ENCODE measurements at regions not wholly inside any gene's neighbourhood (a gene's known extent, or its start where the extent isn't known, plus 50 kb on each side); places are given as distances from the start of the nearest gene placed in this dataset.

DNA sequence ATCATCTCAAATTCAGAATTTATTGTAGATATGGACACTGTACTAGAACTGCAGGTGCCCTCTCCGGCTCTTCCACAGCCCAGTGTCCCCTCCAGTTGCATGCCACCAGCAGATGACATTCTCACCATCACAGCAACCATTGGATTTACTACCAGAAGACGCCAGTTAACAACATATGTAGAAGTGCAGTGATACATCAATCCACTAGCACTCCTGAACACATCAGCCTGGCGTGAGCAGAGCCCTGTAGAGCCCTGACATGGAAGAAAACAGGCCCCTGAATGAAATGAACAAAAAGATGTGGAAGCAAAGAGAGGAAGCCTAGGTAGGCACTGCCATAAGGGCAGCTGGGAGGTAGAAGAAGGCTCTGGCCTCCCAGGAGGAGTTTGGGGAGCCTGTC lies 73.1 kb upstream of the GALNT2 start:
- Histone ChIP-seq H3K9me3 (no peaks in the 10 kb centered on the region), H3K27me3 (no peaks in the 10 kb centered on the region), H3K36me3 (no peaks in the 10 kb centered on the region), H3K27ac (no peak overlapping the region), H3K4me3 (no peak overlapping the region), H3K4me1 (no peaks in the 10 kb centered on the region)
- intact Hi-C loops (cut with DNase I; ENCODE audit: low total_unique reads), result no loop called here
- no peak for DNase-seq (ENCODE audit: low spot score in 2 of 2)
- TF ChIP-seq POLR2A (IDR thresholded peaks at IDR 0.05) (no peak), POLR2AphosphoS5 (IDR thresholded peaks at IDR 0.05) (no peak)
- TF ChIP-seq, protein P1, sequence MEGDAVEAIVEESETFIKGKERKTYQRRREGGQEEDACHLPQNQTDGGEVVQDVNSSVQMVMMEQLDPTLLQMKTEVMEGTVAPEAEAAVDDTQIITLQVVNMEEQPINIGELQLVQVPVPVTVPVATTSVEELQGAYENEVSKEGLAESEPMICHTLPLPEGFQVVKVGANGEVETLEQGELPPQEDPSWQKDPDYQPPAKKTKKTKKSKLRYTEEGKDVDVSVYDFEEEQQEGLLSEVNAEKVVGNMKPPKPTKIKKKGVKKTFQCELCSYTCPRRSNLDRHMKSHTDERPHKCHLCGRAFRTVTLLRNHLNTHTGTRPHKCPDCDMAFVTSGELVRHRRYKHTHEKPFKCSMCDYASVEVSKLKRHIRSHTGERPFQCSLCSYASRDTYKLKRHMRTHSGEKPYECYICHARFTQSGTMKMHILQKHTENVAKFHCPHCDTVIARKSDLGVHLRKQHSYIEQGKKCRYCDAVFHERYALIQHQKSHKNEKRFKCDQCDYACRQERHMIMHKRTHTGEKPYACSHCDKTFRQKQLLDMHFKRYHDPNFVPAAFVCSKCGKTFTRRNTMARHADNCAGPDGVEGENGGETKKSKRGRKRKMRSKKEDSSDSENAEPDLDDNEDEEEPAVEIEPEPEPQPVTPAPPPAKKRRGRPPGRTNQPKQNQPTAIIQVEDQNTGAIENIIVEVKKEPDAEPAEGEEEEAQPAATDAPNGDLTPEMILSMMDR (IDR thresholded peaks at IDR 0.05), result no peak

DNA sequence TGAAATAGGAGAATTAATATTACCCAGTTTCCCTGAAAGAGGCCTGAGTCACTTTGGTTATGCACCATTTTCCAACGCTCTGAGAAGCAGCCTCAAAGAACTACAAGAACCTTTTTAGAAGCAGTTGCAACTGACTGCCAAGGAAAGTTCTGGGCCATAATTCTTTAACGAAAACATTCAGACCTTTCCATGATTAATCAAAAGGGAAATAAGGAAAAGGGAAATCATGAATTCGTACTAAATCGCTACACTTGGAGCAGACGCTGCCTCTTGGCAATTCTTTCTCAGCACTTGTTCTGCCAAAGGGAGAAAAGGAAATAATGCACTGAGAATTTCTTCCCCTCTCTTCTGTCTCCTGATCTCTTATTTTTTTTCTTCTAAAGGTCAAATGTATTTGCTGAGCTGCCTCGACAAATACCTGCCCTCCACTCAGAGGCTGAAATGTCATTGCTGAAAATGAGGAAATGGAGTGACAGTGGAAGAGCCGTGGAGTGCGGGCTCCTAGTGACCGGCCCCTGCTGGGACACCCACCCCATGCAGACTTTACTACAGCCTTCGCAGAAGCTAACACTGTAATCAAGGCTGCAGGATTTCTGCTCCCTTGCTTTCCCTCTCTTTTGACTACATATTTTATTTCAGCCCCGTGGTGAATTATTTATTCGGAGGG lies 67.9 kb upstream of the GALNT2 start:
- Histone ChIP-seq H3K4me3 (no peak overlapping the region), H3K27me3 (no peaks in the 10 kb centered on the region), H3K4me1 (no peaks in the 10 kb centered on the region), H3K9me3 (no peaks in the 10 kb centered on the region), H3K27ac (no peak overlapping the region), H3K36me3 (no peaks in the 10 kb centered on the region)
- intact Hi-C loops (cut with DNase I; ENCODE audit: low total_unique reads), result no loop called here
- TF ChIP-seq POLR2A (IDR thresholded peaks at IDR 0.05) (no peak), POLR2AphosphoS5 (IDR thresholded peaks at IDR 0.05) (no peak)
- TF ChIP-seq, protein P1 (IDR thresholded peaks at IDR 0.05), result no peak
- DNase-seq (ENCODE audit: low spot score in 2 of 2), result no peak

DNA sequence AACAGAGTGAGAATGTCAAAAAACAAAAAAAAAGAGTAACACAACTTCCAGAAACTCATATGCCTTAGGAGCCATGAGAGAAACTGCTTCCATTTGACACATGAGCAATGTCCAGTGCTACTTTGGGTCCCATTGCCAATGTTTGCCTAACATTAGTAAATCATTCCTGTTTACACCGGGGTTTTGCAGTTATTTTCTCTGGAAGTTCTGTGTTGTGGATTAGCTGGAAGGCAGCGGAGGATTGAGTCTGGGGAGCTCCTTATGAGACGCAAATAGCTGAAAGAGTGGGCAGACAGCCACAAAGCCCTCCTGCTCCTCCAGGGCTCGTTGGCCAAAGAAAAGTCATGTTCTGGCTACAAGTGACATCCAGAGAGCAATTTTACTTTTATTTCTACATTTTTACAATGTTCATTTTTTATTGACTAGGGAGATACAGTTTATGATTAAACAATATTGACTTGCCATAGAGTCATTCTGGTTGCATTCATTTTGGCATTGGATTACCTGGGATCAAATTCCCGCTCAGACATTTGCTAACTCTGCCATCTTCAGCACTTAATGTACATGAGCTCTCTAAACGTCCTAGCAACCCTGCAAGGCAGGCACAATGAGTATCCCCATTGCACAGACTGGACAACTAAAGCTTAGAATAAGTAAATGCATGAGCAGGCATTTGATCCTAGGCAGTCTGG lies 66.4 kb upstream of the GALNT2 start:
- no peaks in the 10 kb centered on the region for H3K36me3 ChIP-seq
- no peak overlapping the region for H3K27ac ChIP-seq
- no peaks in the 10 kb centered on the region for H3K27me3 ChIP-seq
- no peaks in the 10 kb centered on the region for H3K4me1 ChIP-seq
- intact Hi-C loops (cut with DNase I; ENCODE audit: low total_unique reads), result loop anchor here (10.0 kb wide), 1 partner anchor 926 kb away; no protein-coding TSS in a partner anchor
- no peak for TF ChIP-seq POLR2A (IDR thresholded peaks at IDR 0.05)
- TF ChIP-seq, protein P1 (IDR thresholded peaks at IDR 0.05), result no peak
- no peak for TF ChIP-seq POLR2AphosphoS5 (IDR thresholded peaks at IDR 0.05)
- no peak overlapping the region for H3K4me3 ChIP-seq
- DNase-seq (ENCODE audit: low spot score in 2 of 2), result no peak
- H3K9me3 ChIP-seq, result no peaks in the 10 kb centered on the region

DNA sequence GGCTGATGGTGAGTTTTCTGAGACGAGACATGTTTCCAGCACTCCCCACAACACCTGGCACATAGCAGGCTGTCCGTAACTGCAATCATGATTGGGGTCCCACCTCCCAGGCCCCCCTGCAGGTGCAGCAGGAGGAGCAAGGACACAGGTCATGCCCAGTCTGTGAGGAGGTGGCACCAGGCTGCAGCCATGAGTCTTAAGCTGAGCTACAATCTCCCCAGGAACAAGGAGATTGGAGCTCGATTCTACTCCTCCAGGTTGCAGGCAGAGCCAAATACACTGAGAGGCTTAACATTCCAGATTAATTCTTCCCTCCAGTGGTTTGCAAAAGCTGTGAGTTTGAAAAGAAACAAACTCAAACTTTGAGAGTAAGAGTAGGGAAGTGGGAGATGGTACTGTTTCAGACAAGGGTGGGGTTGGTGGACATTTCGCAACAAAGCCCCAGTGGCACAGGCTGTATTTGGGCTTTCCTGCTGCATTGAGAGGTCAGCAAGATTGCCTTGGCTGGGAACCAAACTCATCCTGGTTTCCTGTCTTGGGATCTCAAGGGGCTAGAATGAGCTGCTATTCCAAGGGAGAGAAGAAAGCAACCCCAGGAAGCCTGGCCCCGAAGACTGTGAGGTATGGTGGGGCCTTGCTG lies 64.8 kb upstream of the GALNT2 start:
- Histone ChIP-seq H3K27me3 (no peaks in the 10 kb centered on the region), H3K27ac (no peak overlapping the region), H3K4me1 (no peaks in the 10 kb centered on the region), H3K4me3 (peak overlapping the region in 1 of 3 donors; percentile 1), H3K36me3 (no peaks in the 10 kb centered on the region), H3K9me3 (no peaks in the 10 kb centered on the region)
- intact Hi-C loops (cut with DNase I; ENCODE audit: low total_unique reads), result loop anchor here (10.0 kb wide), 1 partner anchor 927 kb away; no protein-coding TSS in a partner anchor
- TF ChIP-seq, protein P1 (IDR thresholded peaks at IDR 0.05), result no peak
- TF ChIP-seq POLR2A (IDR thresholded peaks at IDR 0.05), result no peak
- TF ChIP-seq POLR2AphosphoS5 (IDR thresholded peaks at IDR 0.05), result no peak
- no peak for DNase-seq (ENCODE audit: low spot score in 2 of 2)

DNA sequence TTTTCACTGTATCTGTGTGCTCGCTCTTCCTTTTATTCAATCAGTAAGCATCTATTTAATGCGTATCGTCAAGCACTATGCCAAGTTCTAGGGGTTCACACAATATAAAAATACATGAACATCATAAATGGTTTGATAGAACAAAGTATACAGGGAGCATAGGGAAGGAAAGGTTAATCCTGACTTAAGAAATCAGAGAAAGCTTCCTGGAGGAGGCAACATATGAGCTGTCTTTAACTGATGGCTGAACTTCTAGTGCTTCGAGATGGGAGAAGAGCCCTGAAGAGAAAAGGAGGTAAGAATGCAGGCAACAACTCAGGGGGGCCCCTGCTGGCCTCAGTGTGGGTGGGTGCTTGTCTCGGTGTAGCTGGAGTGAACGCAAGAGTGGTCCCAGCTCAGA lies 63.6 kb upstream of the GALNT2 start:
- Histone ChIP-seq H3K36me3 (no peaks in the 10 kb centered on the region), H3K4me3 (no peak overlapping the region), H3K9me3 (no peaks in the 10 kb centered on the region), H3K27ac (no peak overlapping the region), H3K27me3 (no peaks in the 10 kb centered on the region), H3K4me1 (no peaks in the 10 kb centered on the region)
- DNase-seq (ENCODE audit: low spot score in 2 of 2), result no peak
- no peak for TF ChIP-seq POLR2A (IDR thresholded peaks at IDR 0.05)
- TF ChIP-seq, protein P1 (IDR thresholded peaks at IDR 0.05), result no peak
- TF ChIP-seq POLR2AphosphoS5 (IDR thresholded peaks at IDR 0.05), result no peak
- intact Hi-C loops (cut with DNase I; ENCODE audit: low total_unique reads), result loop anchor here (10.0 kb wide), 1 partner anchor 929 kb away; no protein-coding TSS in a partner anchor
